HG03039 (cell line): ENCODE measurements at regions not wholly inside any gene's neighbourhood (a gene's known extent, or its start where the extent isn't known, plus 50 kb on each side); places are given as distances from the start of the nearest gene placed in this dataset.
"Not testable (repeated sequence)": the region's sequence is repeated elsewhere in the genome, so short reads cannot be mapped to it uniquely, and the experiment has no call there.

Source experiments
- ATAC-seq: cut with Tn5 transposase; IDR thresholded peaks from one replicate; pipeline ENCODE4 v1.9.1; 2021; ENCODE audit warnings: mild to moderate bottlenecking, moderate library complexity; ENCODE audit not compliant: unreplicated experiment

GRCh38 chr14:30417121-30417520 is 141.8 kb upstream of the G2E3 start:
- ATAC-seq = no peak

GRCh38 chr14:30417999-30418398 is 141.0 kb upstream of the G2E3 start:
- no peak for ATAC-seq

GRCh38 chr14:30419037-30419436 is 139.9 kb upstream of the G2E3 start:
- no peak for ATAC-seq

DNA sequence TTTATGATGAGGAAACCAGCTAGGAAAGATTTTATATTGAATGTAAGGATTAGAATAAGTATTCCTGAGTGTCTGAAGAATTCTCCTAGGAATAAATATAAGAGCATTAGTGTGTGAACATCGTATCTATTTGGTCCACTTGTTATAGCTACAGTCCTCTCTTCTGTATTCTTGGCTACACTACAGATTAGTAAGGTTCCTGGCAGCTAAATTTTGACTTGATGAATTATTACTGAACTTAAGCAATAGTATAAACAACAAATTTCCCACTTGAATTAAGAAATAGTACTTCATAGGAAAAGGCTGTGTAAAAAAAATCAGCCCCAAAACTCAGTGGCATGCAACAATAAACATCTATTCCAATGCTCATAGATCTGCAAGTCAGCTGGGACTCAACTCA is 138.4 kb upstream of the G2E3 start:
- ATAC-seq = no peak

GRCh38 chr14:30426463-30426862 is 132.5 kb upstream of the G2E3 start:
- no peak for ATAC-seq

- no peak for ATAC-seq
Measured at GRCh38 chr14:30427401-30427800, 131.6 kb upstream of the G2E3 start.

GRCh38 chr14:30427846-30428245 is 131.1 kb upstream of the G2E3 start:
- ATAC-seq = no peak

- no peak for ATAC-seq
Measured at GRCh38 chr14:30431552-30431951, 127.4 kb upstream of the G2E3 start.

DNA sequence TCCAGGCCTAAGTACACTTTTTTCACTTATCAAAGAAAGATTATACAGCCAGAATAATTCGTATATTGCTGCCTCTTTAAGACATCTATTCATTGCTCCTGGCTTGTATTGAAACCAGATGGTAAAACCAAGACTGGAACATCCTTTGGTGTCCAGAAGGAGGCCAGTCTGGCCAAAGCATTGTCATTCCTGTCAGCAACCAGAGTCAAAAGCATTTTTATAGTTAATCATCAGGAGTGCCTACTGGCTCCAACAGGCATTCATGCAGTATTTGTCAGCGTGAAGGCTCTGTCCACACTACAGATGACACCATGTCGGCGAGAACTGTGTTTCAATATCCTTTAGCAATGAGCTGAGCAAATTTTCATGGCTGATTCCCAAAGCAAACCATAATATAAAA is 118.0 kb upstream of the G2E3 start:
- ATAC-seq = no peak

DNA sequence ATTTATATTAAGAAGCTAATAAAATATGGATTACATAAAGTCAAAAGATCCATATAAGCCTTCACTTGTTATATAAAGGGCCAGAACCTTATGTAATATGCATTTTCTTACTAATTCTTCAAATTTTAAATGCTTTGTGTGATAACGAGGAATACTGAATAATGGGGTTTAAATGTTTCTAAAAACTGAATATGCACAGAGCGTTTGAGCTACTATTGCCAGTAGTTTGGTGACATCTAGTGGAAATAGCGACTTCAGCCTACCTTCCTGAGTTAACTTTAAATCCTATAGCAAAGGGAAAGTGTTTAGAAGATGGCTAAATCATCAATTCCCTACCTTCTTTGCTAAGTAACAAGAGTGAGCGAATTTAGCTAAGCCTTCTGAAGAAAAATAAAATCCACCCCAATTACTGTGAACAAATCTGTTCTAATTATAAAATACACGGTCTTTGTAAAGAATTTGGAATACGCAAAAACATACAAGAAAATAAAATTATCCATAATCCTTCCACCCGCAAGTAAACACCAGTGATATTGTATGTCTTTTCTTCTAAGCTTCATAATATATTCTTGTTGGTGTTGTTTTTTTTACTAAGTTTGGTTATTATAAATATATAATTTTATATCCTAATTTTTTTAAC is 115.5 kb upstream of the G2E3 start:
- ATAC-seq = no peak

DNA sequence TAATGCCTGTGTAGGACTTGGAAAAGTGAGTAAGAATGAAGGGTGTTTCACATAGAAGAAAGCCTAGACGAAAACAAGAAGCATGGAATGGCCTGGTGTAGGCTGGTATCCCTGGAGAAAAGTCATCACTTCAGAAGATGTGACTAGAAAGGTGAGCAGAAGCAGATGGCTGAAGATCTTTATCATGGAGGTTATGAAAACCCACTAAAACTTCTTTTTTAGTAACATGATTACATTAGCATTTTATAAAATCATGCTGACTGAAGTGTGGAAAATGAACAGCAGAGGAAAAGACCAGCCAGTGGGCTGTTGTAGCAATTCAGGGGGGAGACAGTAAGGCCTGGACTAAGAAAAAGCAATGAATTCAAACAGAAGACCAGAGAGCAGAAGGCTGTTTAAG is 114.5 kb upstream of the G2E3 start:
- no peak for ATAC-seq

DNA sequence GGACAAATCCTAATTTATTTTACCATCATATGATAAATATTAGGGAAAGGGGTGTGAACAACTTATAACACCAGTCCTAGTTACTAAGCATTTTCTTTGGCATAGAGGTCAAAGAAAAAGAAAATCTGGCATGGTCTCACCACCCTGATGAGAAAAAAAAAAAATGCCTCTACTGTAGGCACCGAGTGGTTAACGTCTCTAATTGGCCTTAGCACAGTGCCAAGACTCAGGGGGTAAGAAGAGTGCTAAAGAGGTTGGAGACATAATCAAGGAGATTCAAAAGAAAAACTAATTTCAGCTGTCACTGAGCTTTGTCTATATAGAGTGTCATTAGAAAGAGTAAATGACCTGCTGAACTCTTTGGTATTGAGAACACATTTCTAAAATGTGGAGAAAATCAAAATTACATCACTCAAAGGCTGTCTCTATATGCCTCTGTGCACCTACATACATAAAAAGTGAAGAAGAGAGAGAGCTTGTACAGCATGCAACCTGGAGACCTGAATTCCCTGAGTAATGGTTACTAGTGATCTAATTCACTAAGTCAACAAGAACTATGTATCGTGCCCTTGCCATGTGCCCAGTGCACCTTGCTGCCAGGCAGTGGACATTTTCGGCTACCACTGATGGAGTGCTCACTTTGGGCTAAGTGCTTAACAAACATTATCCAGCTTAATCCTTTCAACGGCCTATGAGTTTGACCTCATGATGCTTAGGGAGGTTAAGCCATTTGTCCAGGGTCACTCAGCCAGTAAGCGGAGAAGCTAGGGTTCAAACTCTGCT is 113.8 kb upstream of the G2E3 start:
- ATAC-seq = no peak

DNA sequence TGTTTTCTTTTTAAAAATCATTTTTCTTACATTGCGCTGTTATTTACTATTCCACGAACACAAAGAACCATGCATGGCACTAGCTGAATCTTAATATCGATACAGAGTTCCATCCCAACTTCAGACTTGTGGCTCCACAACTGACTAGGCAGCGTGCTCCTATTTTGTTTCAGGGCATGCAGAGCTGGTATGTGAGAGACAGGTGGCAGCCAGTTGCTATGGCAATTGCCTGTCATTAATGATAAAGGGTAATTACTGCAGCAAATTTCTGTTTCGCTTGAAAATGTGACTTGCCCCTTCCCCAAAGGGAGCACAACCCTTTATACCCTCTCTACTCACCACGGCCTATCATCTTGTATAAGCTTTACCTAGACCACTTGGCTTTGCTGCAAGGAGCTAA is 113.1 kb upstream of the G2E3 start:
- no peak for ATAC-seq

GRCh38 chr14:30450631-30451545 is 108.1 kb upstream of the G2E3 start:
- no peak for ATAC-seq

DNA sequence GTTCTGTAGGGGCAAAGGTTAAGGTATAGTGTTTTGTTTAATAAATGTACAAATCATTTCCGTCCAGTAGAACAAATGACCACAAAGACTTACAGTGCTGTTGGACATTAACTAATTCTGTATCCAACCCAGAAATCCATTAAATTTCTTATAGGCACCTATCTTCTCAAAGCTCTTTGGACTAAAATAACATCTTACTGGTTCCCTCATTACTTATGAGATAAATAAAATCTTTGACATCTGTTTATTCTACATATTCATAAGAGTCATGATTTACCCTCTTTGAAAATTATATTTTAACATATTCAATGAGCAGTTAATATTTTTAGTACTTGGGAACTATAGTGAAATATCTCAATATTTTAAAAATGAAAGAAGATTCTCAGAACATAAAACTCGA is 102.7 kb upstream of the G2E3 start:
- no peak for ATAC-seq

- ATAC-seq = no peak
Measured at GRCh38 chr14:30462358-30462757, 96.6 kb upstream of the G2E3 start.

- no peak for ATAC-seq
Measured at GRCh38 chr14:30464481-30464880, 94.5 kb upstream of the G2E3 start.

GRCh38 chr14:30468354-30468753 is 90.6 kb upstream of the G2E3 start:
- no peak for ATAC-seq

- ATAC-seq = no peak
Measured at GRCh38 chr14:30471980-30472379, 87.0 kb upstream of the G2E3 start.

- ATAC-seq = not testable (repeated sequence)
Measured at GRCh38 chr14:30473846-30474696, 84.9 kb upstream of the G2E3 start.

DNA sequence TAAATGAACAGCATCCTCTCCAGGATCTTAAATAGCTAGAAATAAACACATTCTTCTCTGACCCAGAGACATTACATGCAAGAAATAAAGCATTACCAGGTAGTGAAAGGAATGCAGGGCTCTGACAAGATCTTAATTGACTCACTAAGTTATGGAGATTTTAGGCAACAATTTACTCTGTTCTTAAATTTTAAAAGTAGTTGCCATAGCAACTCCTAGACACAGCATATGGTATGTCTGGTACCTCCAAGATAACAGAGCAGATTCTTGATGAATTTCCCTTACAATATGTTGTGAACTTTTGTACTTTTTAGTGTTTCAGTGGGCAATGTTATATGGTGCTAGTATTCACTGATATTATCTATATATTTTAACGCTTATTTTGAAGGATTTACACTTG is 76.7 kb upstream of the G2E3 start:
- no peak for ATAC-seq
